ENCODE measurements at regions not wholly inside any gene's neighbourhood (a gene's known extent, or its start where the extent isn't known, plus 50 kb on each side); places are given as distances from the start of the nearest gene placed in this dataset.

- Histone ChIP-seq H2BK5ac (ENCODE audit: low read depth, low read length, poor library complexity, severe bottlenecking) (no peak overlapping the region), H2AK9ac (replicated peaks; ENCODE audit: low read depth, low read length, poor library complexity) (no peak overlapping the region), H3K14ac (replicated peaks; ENCODE audit: low read depth, low read length) (no peak overlapping the region), H3K4me3 (ENCODE audit: insufficient read depth, low read depth, low read length) (no peak overlapping the region), H4K20me1 (ENCODE audit: insufficient read depth, low read length) (no peaks in the 10 kb centered on the region), H3K4me1 (ENCODE audit: control insufficient read depth, insufficient read depth, low read length) (peaks cover 6% of the 10 kb centered on the region), H4K5ac (ENCODE audit: low read depth, low read length) (no peak overlapping the region), H2BK15ac (ENCODE audit: low read depth, low read length) (no peak overlapping the region), H3K9me3 (ENCODE audit: control insufficient read depth, insufficient read depth, low read length) (no peaks in the 10 kb centered on the region), H3K23ac (ENCODE audit: low read depth, low read length) (no peak overlapping the region), H3K4ac (ENCODE audit: low read depth, low read length) (no peak overlapping the region), H3K18ac (ENCODE audit: low read depth, low read length) (no peak overlapping the region), H3K9ac (ENCODE audit: low read depth, low read length) (no peak overlapping the region), H3K36me3 (ENCODE audit: control insufficient read depth, insufficient read depth, low read length) (no peaks in the 10 kb centered on the region), H2AFZ (replicated peaks; ENCODE audit: low read length, poor library complexity) (no peak overlapping the region), H4K8ac (ENCODE audit: low read depth in 2 of 2, low read length in 2 of 2) (no peak overlapping the region), H3K56ac (ENCODE audit: extremely low read depth, insufficient read depth, low read length) (no peak overlapping the region), H3K27me3 (ENCODE audit: control insufficient read depth, insufficient read depth, low read length) (no peaks in the 10 kb centered on the region), H3K9me1 (ENCODE audit: insufficient read depth, low read length) (peaks cover 6% of the 10 kb centered on the region; the same call in 1 of the 2 replicates), H3K27ac (ENCODE audit: insufficient read depth, low read length) (no peak overlapping the region), H3K79me1 (ENCODE audit: low read depth in 1 of 2, low read length in 2 of 2) (no peaks in the 10 kb centered on the region), H2AK5ac (ENCODE audit: low read depth, low read length) (no peak overlapping the region), H2BK120ac (ENCODE audit: low read depth, low read length) (no peak overlapping the region), H2BK20ac (ENCODE audit: low read depth, low read length) (no peak overlapping the region), H4K91ac (ENCODE audit: insufficient read depth, low read depth, low read length) (no peak overlapping the region), H3K4me2 (ENCODE audit: low read depth, low read length) (no peak overlapping the region)
- no peak for DNase-seq
- CTCF ChIA-PET = no interaction called here
- no peak for TF ChIP-seq NFE2L2 (IDR thresholded peaks at IDR 0.05; ENCODE audit: low read depth, low read length)
- no peak for TF ChIP-seq CHD1 (IDR thresholded peaks at IDR 0.05; ENCODE audit: low read depth, low read length)
- no peak for TF ChIP-seq RFX5 (IDR thresholded peaks at IDR 0.05; ENCODE audit: low read depth, low read length)
- no peak for TF ChIP-seq RCOR1 (IDR thresholded peaks at IDR 0.05; ENCODE audit: insufficient replicate concordance, low read length)
- TF ChIP-seq USF2 (IDR thresholded peaks at IDR 0.05; ENCODE audit: low read depth, low read length) = no peak
- no peak for TF ChIP-seq BHLHE40 (IDR thresholded peaks at IDR 0.05; ENCODE audit: low read depth, low read length)
- no peak for TF ChIP-seq CTCF (conservative IDR thresholded peaks at IDR 0.05; ENCODE audit: low read depth, low read length)
- TF ChIP-seq MXI1 (IDR thresholded peaks at IDR 0.05; ENCODE audit: borderline replicate concordance, low read depth, low read length) = no peak
- TF ChIP-seq RAD21 (IDR thresholded peaks at IDR 0.05; ENCODE audit: low read length) = no peak
- TF ChIP-seq, protein P1, sequence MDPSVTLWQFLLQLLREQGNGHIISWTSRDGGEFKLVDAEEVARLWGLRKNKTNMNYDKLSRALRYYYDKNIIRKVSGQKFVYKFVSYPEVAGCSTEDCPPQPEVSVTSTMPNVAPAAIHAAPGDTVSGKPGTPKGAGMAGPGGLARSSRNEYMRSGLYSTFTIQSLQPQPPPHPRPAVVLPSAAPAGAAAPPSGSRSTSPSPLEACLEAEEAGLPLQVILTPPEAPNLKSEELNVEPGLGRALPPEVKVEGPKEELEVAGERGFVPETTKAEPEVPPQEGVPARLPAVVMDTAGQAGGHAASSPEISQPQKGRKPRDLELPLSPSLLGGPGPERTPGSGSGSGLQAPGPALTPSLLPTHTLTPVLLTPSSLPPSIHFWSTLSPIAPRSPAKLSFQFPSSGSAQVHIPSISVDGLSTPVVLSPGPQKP (IDR thresholded peaks at IDR 0.05; ENCODE audit: borderline replicate concordance, low read depth, low read length) = no peak
- TF ChIP-seq MAFK (IDR thresholded peaks at IDR 0.05; ENCODE audit: low read depth, low read length) = no peak
- no peak for TF ChIP-seq POLR2A (IDR thresholded peaks at IDR 0.05; ENCODE audit: low read depth, low read length)
- no peak for TF ChIP-seq MAZ (IDR thresholded peaks at IDR 0.05; ENCODE audit: borderline replicate concordance, low read depth, low read length)
- TF ChIP-seq FOS (IDR thresholded peaks at IDR 0.05; ENCODE audit: low read depth, low read length) = no peak
- no peak for TF ChIP-seq SMC3 (IDR thresholded peaks at IDR 0.05; ENCODE audit: low read depth, low read length)
- TF ChIP-seq CEBPB (IDR thresholded peaks at IDR 0.05; ENCODE audit: low read depth, low read length) = no peak
- intact Hi-C loops (cut with micrococcal nuclease) (loop anchor here (10.0 kb wide), 1 partner anchor 166 kb away; no protein-coding TSS in a partner anchor), in situ Hi-C loops (cut with MboI; ENCODE audit: low sequenced_read_pairs) (no loop called here), dilution Hi-C loops (cut with HindIII; ENCODE audit: low sequenced_read_pairs, unreplicated experiment) (no loop called here)
- no peak for ATAC-seq (ENCODE audit: low read depth)
- BruUV-seq (replicated peaks) = no TSS peak
- WGBS, 2 experiments (ENCODE audit: extremely low coverage in 2 of 2, insufficient read length in 1 of 2) = 90% methylated on average over 2 of the region's 4 CpGs; no CpG with 5 or more reads in 1 of the 2 experiments
- POLR2A ChIA-PET (ENCODE audit: unreplicated experiment) = interaction anchor here (0.6 kb wide), 1 partner anchor 22 kb away, joined by 6 read pairs; no protein-coding TSS in a partner anchor
Measured at GRCh38 chr5:175381130-175381529, 62.9 kb downstream of the DRD1 start.
